GM19468 (cell line): ENCODE measurements at regions not wholly inside any gene's neighbourhood (a gene's known extent, or its start where the extent isn't known, plus 50 kb on each side); places are given as distances from the start of the nearest gene placed in this dataset.

Source experiments
- ATAC-seq: cut with Tn5 transposase; IDR thresholded peaks from one replicate; pipeline ENCODE4 v1.9.1; 2021; ENCODE audit warnings: mild to moderate bottlenecking, moderate library complexity, moderate number of reproducible peaks; ENCODE audit not compliant: unreplicated experiment; ENCODE audit errors: extremely low read depth

DNA sequence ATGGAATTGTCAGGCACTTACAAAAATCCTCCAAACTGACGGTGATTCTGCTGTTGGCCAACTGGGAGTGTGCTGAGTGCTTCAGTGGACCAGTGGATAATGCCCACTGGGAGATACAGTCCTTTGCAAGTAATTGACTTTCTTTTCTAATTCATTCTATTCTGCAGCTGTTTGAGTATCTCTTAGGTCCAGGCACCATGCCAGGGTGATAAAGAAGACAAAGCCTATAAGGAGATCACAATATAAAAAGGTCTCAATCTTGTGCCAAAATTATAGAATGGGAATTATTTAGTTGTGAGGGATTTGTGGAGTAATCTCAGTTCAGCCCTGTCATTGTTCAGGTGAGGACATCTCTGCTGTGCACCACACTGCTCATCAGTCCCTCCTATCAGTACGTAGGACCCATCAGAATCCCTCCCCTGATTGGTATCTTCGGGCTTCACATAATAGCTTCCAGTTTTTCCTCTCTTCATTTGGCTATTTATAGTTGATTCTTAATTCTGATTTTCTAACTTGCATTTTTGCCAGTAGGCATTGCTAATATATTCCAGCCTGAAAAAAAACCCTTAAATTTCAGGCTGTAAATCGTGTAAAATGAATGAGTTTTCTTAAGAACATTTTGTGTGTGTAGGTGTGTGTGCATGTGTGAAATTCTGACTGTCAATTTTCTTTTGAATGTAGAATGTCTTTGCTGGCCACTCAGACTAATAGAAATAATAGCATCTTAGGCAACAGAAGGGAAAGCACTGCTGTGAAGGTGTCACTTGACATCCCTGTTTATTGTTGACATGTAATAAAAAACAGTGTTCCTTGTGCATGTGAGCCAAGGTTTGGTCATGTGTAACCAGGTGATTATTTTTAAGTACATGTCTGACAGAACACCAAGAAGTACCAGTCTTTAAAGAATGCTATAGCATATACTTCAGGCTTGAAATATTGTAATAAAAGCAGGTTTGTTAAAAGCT lies 457.6 kb upstream of the RGS6 start:
- no peak for ATAC-seq

DNA sequence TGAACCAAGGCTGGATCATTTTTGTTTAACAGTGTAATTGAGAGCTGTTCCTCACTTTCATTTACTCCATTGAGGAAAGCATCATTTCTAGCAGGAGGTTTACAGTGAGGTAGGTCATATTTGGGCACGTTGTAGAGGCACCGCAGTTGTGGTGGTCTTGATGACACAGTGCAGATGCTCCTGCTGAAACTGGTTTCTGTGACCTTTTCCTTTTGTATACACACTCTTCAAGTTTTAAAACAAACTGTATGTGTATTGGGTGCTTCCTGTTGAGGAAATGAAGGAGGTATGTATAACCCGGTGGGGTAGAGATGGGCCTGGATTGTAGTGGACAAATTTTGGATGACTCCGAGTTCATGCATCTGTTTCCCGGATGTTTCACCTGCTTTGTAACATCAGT lies 456.3 kb upstream of the RGS6 start:
- no peak for ATAC-seq

DNA sequence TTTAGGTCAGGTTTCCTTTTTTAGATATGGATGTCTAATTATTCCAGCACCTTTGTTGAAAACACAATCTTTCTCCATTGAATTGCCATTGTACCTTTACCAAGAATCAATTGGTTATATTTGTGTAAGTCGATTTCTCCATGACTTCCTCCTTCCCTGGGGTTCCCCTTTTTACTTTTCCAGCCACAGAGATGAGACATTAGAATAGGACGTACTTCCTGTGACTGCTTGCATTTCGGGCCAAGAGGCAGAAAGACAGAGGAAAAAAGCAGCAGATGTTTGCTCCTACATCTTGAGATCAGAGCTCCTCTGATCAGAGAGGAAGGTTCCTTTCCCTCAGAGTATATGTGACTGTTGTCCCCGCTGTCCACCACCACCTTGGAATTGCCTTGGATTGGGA lies 453.7 kb upstream of the RGS6 start:
- no peak for ATAC-seq

DNA sequence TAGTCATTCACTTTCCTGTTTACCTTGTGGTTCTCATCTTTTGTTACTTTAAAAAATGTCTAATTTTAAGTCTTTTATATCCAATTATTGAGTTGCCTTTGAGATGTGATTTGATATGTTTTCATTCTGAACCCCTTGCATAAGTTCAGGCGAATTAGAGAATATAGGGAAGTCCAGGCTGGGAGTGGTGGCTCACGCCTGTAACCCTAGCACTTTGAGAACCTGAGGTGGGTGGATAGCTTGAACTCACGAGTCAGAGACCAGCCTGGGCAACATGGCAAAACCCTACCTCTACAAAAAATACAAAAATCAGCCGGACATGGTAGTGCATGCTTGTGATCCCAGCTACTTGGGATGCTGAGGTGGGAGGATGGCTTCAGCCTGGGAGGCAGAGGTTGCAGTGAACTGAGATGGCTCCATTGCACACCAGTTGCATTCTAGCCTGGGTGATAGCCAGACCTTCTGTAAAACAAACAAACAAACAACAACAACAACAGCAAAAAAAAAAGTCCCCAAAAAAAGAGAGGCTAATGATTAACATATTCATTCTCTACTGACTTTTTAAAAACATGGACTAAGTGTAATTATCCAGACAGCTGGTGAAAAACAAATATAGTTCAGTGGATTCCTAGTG lies 451.1 kb upstream of the RGS6 start:
- ATAC-seq = no peak

DNA sequence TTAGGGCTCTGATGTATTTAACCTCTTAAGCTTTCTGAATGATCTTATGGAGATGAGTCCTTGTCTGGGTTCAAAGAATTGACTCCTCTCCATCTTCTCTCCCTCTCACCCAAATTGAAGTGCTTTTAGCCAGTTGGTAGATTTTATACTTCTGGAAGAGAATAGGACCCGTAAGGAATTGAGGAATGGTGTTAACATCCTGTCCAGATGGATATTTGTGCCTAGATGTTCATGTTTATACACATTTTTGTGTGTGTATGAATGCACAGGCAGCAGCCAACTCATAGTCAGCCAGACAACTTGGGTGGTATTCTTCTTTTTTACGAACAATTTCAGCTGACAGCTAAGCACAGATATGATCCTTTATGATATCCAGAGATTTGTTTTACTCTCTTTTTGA lies 449.6 kb upstream of the RGS6 start:
- ATAC-seq = no peak

DNA sequence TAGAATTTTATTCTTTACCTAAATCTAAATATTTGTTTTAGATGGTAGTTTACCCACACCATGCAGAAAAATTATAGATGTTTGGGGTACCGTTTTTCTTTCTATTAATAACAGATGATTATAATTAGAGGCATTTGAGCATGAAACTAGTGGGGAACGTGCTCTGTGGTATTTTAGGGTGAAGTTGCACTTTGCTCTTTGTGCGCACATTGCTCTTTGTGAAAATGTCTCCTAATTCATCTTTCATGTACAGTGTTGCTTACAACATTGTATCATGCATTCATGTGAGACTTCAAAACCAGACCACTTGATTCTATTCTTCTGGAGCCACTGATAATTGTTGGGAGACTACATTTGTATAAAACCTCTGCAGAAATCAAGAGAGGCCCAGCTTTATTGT lies 449.1 kb upstream of the RGS6 start:
- ATAC-seq = no peak

DNA sequence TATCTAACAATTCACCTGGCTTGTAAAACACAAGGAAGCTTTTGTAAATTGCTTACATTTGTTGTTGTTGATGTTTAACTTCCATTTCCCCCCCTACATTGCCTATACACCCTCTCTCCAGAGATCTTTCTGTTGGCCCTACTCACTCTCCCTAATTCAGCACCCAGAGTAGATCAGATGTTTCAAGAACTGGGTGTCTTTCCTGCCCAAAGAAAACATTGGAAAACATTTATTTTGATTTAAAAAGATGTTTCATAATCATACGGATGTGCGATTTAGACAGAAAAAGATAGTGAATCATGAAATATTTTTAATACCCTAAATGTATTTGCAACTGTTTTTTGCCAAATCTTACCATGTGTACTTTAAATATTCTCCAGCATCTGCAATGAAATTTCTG lies 446.4 kb upstream of the RGS6 start:
- ATAC-seq = no peak

DNA sequence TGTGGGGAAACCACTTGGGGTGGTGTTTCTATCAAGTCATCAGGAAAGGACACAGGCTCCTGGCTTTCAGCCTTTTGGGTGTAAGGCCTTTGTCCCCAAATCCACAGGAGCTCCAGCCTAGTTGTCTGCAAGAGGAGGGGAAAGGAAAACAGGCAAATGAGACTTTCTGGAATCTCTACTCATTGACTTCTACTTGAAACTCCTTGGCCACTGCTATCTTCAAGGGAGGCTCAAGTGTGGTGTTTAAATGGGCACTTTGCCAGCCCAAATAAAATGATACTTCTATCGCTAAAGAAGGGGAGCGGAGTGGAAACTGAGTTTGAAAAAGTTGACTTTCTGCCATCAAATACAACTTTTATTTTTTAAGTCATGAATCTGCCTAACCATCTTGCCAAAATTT lies 445.9 kb upstream of the RGS6 start:
- no peak for ATAC-seq

DNA sequence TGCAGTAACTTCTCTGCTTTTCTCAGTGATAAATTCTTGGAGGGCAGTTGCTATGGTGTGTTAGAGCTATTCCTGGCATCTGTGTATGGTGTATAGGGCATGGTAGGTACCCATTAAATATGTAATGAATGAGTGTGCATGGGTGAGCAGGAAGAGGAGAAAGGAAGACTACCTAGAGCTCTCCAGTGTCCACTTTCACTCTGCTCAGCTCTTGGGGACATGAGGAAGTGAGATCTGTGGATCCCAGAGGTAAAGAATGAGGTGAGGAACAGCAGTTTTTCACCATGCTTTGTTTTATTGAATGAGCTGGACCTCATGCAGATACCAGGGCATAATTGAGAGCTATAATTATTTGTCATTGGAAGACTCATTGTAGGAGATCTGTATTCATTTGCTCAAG lies 444.8 kb upstream of the RGS6 start:
- ATAC-seq = no peak

DNA sequence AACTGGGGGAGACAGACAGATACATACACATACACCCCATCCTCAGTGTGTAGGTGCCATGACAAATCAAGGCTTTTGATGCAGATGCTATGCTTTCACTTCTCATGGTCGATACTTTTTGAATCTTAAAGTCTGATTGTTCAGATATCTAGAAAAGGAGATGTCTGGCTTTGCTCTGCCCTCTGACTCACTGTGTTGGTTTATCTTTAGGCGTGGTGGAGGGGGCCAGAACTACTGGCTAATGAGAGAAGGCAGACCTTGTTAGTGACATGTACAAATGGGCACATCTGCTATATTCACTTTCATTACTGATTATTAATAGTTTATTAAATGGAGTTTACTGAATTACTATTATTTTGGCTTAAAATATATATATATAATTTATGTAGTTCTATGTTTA lies 444.3 kb upstream of the RGS6 start:
- no peak for ATAC-seq

DNA sequence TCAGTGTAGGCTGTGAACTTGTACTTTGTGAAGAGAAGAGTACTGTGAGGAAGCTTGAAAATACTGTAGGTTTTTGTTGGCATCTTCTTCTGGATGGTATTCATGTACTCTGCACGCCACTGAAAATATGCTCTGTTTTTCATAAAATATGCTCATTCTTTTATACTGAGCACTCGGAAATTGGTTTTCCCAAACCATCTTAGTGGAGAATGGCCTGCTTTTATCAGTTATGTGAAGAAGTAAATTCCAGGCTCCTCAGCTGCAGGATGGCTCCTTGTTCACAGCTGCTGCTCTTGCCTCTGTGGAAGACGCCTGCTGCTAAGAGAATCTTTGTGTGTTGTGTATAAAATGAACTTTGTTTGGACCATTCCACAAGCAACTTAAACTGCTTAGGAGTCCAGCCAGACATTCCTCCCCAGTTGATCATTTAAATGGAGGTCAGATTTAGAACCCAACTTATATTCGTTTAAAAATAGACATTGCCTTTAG lies 443.5 kb upstream of the RGS6 start:
- no peak for ATAC-seq

DNA sequence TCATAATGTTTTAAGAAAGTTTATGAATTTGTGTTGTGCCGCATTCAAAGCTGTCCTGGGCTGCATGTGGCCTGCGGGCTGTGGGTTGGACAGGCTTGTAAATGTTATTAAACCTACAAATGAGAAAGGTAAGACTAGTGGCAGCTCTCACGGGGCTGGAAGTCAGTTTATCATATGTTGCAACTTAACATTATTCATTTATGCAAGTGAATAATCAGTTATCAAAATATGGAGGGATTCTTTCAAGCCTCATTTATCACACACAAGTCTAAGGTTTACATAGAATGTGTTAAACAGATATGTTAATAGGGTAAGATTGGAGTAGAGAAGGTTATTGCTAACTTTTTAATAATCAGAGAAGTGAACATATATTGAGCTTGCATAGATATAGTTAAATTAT lies 442.5 kb upstream of the RGS6 start:
- no peak for ATAC-seq

DNA sequence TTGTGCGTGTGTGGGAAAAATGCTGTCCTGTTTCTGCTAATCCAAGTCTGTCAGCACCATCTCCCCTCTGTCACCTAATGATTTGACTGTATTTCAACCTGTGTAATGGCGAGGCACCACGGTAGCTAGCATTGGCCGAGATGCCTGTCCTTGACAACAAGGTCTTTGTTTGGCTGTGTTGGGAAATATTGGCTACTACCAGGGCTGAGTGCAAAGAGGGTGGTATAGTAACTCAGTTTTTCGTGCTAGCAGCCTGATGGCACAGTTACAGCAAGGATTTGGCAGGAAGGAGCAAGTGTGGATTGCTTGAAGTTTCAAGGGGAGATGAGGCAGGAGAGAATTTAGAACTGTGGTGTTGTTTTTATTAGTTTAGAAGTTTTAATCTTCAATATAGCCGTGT lies 440.3 kb upstream of the RGS6 start:
- no peak for ATAC-seq

DNA sequence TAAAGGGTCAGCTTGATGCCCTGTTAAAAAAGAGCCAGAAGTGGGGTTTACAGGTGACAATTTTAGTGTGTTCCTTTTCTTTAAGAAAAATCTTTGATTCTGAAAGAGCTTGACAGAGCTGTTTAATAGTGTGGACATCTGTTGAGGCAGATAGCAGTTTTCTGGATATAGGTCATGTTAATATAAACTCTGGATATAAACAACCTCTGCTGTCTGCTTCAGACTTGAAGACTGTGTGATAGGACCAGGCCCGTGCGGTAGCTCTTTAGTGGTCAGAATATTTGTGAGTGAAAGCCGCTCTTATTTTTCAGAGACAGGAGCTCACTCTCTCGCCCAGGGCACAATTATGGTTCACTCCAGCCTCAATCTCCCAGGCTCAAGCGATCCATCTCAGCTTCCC lies 439.9 kb upstream of the RGS6 start:
- no peak for ATAC-seq

DNA sequence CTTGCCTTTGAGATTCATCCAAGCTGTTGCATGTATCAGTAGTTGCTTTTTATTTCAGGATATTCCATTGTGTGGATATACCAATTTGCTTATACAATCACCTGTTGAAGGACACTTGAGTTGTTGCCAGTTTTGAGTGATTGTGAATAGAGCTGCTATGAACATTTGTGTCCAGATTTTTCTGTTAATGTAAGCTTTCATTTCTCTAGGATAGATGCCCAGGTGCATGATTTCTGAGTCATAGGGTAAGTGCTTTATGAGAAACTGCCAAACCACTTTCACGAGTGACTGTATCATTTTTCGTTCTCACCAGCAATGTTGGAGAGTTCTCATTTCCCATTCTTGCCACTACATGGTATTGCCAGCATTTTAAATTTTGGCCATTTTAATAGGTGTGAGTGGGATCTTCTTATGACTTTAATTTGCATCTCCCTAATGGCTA lies 434.6 kb upstream of the RGS6 start:
- ATAC-seq = peak; percentile 67

DNA sequence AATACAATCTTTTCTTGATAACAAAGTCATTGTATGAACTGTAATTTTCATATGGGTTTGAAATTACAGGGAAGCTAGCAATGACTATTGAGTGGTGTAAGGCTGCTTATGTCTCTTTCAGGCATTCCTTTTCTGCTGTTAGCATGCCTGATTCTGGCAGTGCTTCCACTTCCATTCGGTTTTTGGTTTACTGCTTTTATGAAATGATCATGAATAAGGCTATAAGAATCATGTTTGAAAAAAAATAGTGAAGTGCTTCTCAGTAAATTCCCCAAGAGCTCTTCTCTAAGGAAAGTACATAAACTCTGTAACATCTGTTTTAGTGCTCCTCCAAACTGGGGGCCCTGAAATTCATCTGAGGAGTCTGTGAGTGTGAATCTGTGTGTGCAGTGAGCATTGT lies 434.0 kb upstream of the RGS6 start:
- no peak for ATAC-seq

DNA sequence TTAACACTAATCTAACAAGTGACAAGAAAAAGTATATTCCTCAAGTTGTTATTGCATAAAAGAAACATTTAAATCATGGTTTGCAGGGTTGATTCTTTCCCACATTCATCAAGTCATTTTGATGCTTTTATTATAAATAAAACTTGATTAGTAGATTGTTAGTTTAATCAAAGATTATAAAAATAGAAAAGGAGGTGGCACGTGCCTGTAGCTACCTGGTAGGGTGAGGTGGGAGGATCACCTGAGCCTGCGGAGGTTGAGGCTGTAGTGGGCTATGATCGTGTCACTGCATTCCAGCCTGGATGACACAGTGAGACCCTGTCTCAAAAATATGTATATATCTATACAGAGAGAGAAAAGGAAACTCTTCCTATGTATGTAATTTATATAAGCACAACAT lies 433.2 kb upstream of the RGS6 start:
- ATAC-seq = no peak

DNA sequence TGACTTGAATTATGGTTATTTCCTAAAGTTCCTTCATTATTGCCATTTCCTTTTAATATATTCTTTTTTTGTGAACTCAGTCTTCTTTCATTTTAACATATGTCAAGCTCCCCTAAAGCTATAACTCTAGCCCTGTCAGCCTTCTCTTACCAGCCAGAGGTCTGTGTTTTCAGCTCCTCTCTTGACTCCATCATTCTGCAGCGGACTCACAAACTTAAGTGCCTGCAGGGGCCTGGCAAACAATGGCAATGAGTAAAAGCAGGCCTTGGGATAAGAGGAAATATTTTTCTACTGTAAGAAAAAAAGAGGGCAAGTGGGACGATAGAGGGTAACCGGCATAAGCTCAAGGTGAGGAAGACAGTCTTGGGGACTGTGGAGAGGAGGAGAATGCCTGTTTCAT lies 424.5 kb upstream of the RGS6 start:
- ATAC-seq = no peak

DNA sequence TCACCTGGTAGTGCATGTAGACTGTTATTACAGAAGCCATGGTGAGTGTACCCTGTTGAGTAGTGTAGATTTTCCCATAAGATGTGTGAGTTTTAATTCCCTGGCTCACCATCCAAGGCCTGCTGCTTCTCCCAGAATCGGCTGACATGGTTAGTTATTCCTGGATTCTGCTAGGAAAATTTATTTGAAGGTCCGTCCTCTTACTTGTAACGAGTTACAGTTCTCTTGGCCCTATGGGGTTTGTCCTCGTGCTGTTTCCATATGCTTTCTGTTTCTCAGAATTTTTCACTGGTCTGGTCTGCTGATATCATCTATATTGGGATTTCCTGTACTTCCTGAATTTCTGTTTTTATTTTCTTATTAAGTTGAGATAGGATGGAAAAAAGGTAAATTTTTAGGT lies 423.3 kb upstream of the RGS6 start:
- ATAC-seq = no peak

DNA sequence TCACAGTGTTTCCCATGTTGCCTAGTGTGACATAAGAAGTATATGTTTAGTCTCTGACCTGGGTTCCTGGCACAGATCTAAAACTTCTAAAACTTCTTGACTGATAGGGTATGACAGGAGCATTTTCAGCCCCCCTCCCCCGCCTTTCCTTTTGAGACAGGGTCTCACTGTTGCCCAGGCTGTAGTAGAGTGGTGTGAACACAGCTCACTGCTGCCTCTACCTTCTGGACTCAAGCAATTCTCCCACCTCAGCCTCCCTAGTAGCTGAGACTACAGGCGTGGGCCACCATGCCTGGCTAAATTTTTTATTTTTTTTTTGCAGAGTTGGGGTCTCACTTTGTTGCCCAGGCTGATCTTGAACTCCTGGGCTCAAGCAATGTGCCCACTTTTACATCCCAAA lies 421.1 kb upstream of the RGS6 start:
- ATAC-seq = no peak
